ENCODE measurements at regions not wholly inside any gene's neighbourhood (a gene's known extent, or its start where the extent isn't known, plus 50 kb on each side); places are given as distances from the start of the nearest gene placed in this dataset.
A peak's percentile ranks its signal among the peaks of the same experiment; 100 is the strongest.
"Not testable (repeated sequence)": the region's sequence is repeated elsewhere in the genome, so short reads cannot be mapped to it uniquely, and the experiment has no call there.

DNA sequence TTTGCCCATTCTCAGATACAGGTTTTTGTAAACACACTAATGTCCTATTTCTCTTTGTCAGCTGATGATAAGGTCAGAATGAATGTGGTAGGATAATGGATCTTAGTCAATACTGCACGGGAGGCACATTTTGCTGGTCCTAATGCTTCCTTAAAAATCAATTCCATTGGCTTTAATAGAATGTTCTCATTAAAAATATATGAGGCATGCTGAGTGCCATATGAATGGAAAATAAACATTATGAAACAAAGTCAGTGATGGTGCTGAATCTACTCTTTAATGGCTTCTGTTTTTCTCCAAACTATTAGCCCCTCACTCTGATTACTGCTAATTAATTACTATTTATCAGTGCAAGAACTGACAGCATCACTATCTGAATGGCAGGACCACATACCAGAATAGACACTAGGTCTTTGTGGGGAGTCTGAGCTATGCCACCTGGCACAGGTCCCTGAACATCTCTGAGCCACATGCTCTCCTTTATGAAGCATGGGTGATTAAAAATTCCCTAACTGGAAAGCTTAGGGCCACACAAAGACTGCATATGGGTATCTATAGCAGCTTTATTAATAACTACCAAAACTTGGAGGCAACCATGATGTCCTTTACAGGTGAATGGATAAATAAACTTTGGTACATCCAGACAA, 278.9 kb downstream of the MEX3B start:
- DNase-seq = no peak

DNA sequence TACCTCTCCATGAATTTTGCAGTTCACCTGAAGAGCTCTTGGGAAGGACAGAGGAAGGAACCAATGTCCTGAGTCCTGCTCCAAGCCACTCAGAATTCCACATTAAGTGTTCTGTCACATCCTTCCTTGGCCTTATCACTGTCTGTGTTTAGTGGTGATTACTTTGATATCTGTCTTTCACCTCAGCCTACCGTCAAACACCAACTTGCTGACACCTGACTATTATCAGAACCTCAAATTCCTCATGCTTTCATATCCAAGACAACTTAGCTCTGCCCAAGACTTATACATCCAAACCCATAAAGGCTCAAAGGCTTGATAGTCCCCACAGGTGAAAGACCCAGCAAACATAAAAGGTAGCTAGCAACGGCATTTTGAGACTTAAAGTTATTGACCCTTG, 280.0 kb downstream of the MEX3B start:
- peak; percentile 6 for DNase-seq

DNA sequence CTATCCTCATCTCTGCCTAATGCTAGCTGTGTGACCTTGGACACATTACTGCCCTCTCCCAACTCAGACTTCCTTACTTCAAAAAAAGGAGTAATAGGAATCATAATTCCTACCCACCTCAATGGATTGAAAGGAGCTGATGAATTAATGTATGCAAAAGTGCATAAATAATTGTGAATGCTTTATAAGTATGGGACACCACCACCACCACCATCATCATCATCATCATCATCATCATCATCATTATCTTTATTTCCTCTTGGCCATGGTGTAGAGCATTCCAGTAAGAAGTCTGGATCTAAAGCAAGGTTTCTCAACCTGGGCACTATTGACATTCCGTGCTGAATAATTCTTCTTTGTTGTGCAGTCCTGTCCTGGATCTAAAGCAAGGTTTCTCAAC, 282.5 kb downstream of the MEX3B start:
- DNase-seq = no peak

DNA sequence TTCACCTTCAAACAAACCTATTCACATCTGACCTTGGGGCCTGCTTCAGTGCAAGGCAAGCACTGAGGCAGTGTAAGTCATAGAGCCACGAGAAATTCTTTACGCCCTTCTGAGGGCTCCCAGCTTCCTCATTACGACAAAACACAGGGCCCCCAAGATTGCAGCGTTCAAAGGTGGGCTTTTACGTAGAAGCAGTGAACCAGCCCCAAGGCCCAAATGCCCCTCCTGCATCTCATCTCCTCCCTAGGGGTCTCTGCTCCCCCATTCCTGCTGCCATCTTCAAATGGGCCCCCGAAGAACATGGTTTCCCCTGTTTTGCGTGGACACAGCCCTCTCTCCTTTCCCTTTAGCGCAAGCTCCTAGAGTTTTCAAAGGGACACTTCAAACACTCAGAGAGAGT, 285.1 kb downstream of the MEX3B start:
- DNase-seq = peak; percentile 11

DNA sequence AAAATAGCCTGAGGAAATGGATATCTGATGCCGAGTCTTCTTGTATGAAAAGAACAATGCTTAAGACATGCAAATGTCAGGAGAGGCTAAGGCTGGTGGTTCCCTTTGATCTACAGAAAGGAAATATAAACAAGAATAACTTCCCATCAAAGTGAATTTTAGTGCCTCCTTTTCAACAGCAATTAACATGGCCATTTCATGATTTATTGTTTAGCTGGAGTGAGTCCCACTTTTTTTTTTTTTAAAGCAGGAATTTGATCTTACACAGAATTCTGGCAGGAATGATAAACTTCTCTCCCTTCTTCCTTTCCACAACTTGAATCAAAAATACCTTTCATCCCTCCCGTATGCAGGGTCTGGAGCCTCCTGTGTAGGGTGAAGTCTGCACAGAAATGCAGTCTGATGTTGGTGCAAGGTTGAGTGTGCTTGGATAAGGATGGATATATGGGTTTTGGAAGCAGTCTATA, 287.0 kb downstream of the MEX3B start:
- DNase-seq = no peak

DNA sequence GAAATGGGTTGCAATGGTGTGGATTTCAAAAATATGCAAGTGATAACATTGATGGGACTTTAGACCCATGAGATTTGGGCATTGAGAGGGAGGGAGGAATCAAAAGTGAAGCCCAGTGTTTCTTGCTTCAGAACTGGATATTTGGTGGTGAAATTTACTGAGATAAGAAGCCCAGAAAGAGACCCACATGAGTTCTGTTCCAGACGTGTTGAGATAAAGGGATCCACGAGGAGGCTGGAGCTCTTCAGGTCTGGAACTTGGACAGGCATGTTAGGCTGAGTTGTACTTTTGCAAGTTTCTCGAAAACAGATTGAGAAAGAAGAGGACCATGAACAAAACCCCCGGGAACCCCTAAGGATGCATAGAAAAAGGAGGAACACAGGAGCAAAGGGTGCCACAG, 290.2 kb downstream of the MEX3B start:
- no peak for DNase-seq

DNA sequence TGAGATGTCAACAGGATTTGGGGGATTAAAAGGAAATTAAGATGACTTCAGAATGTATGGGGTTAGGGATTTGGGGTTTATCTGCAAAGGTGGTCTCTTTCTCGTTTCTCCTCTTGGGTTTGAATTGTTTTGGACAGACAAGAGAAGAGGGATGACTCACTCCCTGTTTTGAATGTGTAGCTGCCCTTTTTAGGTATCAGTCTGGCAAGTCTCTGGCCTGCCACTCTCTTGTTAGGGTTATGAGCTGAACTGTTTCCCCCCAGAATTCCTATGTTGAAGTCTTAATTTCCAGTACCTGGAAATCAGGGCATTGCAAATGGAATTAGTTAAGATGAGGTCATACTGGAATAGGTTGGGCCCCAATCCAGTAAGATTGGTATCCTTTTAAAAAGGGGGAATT, 291.7 kb downstream of the MEX3B start:
- no peak for DNase-seq

DNA sequence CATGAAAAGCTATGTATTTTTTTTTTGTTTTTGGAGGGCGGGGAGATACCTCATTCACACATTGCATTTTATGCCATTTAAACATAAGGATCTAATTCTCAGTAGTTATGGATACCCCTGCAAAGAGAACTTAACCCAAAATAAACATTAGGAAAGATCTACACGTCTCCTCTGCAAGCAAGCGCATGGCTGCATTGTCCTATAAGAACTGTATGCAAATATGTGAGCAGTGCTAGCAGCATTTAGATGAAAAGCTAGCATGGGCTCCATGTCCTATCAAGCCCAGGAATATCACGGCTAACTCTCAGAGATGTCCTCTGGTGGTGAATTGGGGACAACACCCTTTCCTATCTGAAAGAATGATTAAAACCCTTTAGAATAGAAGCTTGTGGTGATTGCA, 292.8 kb downstream of the MEX3B start:
- DNase-seq = no peak

DNA sequence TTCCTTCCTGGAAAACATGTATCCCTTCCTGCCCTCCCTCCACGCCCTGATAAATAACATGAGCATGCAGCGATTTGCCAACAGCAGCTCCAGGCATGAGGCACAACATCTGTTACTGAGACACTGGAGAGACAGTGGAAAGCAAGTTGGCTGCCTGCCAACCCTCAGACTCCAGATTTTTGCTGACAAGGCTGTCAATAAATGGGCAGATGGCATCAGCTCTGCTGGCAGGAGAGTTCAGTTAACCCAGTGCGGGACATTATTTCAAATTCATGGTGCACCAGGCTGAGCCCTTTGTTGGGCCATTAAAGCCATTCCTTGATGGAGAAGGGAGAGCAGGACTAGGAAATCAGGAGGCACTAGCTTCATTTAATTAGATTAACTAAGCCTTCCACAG, 293.3 kb downstream of the MEX3B start:
- no peak for DNase-seq

DNA sequence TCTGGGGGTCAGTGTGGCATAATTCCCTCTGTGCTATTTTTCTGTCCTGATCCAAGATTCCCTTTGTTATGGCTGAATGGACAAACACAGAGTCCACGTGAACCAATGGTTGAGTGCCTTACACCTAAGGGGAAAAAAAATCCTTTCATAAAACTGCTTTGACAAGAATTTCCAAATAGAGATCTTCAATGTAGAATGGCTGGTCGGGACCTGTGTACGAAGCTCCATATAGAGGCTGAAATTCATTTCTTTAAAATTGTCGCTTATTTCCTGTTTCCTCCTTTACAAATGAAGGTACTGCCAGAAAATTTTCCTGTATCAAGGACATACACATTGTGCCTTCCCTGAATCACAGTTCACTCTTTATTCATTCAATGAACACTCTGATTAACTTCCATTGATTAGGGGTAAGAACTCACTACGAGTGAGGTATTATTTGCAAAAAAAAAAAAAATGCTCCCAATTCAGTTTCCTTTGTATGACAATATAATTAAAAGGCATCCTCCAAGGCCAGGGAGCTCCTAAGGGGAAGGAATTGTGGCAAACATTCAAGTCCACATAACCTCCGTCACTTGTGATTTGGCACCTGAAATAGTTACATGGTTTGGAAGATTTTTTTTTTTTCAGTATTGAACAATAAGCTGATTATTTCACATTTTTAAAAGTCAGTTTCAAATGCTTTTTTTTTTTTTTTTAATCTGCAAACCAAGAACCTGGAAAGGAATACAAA, 293.8 kb downstream of the MEX3B start:
- no peak for DNase-seq

DNA sequence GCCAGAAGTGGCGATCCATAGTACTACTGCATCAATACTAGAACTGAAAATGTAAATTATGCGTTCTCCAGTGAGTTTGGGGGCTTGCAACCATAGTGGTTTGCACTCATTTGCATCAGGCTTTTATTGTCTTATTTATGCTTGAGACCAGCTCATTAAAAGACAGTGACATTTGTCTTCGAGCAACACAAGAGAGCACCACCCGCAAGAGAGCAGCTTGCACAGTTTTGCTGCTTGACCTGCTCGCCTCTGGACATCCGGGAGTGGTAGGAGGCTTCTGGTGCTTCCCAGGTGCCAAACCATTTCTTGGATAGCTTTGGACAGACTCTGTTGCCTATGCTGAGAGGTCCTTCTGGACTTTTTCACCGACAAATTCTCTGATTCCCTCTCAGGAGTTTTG, 294.6 kb downstream of the MEX3B start:
- no peak for DNase-seq

DNA sequence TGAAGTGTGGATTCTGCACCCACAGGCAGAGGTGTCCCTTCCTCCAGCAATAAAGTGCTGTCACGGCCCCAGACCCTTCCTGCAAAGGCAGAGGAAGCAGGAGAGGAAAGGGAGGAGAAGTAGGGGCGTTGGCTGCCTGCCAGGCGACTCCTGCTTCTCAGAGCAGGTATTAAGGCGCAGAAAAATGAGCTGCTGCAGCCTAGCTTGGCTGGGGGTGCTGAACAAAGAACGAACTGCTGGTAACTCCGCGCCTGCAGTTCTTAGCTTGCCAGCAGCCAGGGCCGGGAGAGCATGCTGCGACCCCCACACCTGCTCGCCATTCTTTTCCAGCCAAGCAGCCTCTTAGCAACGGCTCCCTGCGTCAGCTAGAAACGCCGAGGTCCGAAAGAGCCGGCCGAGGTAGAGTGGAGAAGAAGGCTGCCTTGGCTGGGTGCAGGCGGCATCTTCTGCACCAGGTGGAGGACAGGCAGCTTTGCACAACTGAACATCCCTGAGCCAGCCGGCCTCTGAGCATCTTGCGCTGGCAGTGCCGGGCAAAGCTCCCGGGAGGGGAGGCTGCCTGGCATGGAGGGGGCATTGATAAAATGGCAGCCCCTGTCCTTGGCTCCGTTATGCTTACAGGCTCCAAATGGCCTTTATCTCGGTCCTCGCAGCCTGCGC, 296.0 kb downstream of the MEX3B start:
- no peak for DNase-seq

DNA sequence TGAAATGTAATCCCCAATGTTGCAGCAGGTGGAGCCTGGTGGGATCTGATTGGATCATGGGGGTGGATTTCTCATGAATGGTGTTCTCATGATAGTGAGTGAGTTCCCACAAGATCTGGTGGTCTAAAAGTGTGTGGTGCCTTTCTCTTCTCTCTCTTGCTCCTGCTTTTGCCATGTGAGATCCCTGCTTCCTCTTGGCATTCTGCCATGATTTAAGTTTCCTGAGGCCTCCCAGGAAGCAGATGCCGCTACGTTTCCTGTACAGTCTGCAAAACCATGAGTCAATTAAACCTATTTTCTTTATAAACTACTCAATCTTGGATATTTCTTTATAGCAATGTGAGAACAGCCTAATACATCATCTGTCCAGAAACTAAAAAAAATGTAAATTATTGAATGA, 298.3 kb downstream of the MEX3B start:
- no peak for DNase-seq

DNA sequence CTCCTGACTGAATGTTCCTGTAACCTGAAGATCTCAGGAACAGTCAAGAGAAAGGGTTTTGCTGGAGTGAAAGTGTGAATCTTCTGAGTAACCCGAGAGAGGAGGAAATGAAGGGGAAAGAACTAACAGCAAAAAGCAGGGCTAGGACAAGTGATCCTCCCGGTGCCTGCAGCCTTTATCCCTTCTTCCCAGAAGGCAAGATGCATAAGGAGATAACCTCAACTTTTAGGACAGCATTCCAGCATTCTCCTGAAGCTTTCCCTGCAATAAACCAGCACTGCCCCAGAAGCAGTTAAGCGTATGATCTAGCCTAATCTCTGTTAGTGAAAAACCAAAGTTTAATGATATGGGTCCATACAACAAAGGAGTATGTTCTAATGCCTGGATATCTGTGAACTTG, 298.8 kb downstream of the MEX3B start:
- DNase-seq = peak; percentile 60

DNA sequence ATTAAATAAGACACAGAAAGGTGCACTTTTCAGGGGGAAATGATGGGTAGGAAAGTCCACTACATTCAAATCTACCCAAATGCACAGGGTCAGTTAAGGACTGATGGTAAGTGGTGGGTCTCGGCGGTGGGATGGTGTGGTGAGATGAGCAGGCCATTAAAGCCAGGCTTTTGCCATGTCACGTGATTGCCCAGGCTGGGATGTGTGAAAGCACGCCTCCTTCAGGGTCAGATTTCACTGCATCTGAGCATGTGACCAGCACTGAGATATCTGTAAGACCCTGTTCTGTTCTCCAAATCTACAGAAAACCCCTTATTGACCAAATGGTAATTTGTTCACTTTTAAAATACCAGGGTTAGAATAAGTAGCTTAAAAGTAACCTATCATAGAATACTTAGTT, 301.5 kb downstream of the MEX3B start:
- no peak for DNase-seq

DNA sequence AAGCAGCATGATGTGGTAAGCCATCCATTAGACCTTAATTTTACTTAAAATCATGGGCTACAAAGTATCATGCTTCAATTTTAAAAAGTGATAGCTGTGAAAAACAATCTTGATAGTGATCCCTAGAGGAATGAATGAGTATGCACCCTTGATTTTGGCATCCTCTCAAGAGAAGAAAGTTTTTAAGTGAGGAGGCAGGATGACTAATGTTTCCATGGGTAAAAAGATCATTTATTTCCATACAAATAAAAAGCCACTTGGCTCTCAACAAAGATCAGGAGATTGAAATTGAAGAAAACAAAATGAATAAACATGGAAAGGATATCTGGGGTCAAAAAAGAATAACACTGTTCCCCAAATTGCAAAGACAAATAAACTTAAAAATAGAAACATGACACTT, 305.4 kb downstream of the MEX3B start:
- no peak for DNase-seq

DNA sequence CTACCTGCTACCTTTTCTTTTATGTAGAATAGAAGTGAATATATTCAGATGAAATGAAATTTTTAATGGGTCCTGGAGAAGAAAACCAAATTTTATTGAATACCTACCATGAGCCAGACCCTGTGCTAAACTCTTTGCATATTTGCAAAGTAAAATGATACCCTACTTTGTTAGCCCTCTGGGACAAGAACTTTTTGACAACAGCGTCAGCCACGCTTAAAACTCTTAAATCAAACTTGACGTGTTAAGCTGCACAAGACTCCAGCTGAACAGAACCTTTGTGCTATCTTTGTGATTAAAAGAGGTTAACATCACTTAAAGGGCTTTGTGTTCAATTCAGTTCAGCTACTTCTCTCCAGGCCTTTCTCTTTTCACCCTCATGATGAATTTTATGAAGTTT, 316.5 kb downstream of the MEX3B start:
- DNase-seq = no peak

DNA sequence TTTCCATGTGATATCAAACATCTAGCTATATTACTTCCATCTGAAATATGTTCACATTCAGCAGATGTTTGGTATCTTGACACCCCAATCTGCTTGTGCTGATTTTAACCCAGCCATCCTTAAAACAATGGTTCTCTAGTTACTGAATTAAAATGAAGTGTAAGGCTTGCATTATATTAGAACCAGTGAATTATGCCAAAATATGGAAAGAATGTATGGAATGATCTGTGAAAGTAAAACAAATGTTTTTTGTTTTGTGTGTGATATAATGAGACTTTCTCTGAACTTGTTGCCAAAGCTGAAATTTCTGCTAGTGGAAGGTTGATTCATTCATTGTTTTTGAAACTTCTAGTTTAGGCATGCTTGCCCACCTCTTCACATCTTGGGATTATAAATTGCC, 317.1 kb downstream of the MEX3B start:
- no peak for DNase-seq

DNA sequence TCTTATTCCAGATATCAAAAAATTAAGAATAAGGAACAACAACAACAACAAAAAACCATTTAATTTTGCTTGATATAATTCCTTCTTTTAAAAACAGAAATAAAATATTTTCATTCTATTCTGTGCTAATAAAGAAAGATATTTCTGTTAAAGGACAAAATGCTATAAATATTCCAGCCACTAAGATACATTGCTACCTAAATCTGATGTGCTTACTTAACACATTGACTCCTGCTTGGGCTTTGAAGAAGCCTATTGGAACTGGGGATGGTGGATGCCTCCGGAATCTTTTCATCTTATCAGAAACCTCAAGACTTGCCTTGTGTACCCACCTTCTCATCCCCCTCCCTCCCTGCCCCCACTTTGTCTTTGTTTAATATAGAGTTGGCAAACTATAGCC, 320.2 kb downstream of the MEX3B start:
- no peak for DNase-seq

DNA sequence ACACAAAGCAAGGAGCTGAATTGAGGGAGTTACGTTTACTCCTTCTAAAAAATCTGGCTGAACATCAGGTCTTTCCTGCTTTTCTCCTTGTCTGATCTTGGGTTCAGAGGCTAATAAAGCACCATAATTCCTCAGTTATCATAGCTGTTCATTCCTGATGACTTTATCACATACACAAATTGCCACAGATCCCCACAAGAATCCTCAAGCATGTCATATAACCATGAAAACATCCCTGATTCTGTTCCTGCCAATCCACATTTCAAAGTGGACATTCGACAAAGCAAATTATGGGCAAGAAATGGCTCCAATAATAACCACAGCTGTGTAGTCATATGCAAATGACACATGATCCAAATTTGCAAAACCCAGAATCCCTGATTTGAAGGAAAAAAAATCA, 321.3 kb downstream of the MEX3B start:
- DNase-seq = no peak

DNA sequence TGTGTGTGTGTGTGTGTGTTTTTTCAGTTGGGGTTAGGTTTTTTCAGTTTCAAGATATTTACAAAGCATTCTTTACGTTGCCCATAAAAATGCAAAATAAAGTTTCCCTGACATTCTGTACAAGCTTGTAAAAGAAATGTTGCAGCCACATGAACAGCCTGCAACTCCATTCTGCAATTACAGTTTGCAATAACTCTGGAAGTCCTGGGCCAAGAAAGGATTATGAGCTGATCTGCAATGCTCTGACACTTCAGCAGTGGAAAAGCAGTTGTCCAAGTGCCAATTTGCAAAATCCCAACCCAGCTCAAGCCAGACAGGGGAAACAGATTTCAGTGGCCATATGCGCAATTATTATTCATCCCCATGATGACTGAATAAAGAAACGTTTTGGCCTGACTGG, 322.1 kb downstream of the MEX3B start:
- no peak for DNase-seq

DNA sequence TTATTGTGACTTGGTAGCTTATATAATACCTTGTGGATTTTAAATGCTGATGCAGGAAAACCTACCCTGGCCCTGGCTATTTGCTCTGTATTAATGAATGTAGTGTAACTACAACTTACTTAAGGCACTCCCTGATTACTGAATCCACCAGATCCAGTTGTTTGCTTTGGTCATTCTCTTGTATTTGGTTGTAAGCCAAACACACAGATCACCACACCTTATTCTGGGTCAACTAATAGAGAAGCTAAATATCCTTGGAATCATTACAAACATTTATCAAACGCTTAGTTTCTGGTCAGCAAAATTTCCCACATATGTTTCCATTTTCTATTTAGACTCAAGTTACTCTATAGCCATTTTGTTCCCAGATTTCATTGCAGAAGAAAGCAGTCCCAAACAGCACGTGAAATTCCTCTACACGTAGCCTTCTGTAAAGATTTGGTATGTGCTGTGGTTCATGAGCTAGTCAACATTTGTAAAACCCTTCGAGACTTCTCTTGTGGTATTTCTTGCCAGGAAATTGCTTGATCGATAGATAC, 322.6 kb downstream of the MEX3B start:
- DNase-seq = no peak

DNA sequence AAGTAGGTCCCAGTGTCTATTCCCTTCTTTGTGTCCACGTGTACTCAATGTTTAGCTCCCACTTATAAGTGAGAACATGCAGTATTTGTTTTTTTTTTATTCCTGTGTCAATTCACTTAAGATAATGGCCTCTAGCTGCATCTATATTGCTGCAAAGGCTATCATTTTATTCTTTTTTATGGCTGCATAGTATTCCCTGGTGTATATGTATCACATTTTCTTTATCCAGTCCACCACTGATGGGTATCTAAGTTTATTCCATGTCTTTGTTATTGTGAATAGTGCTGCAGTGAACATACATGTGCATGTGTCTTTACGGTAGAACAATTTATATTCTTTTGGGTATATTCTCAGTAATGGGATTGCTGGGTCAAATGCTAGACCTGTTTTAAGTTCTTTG, 329.4 kb downstream of the MEX3B start:
- DNase-seq = not testable (repeated sequence)

DNA sequence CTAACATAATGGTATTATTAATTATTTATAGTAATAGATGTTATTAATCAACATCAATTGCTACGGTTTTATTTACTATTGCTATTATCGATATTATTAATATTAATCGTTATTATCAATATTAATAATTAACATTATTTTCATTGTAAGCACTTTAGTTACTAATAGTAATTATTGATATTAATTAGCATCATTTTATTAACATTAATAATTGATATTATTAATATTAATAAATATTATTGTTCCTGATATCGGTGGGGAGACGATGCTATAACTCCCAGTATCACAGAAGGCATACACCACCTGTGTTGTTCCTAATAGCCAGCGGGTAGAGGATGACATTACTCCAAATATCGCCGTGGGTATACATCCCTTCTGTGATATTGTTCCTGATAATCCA, 335.5 kb downstream of the MEX3B start:
- no peak for DNase-seq

Data from islet precursor cell (in vitro differentiated cells).